ENCODE measurements at regions not wholly inside any gene's neighbourhood (a gene's known extent, or its start where the extent isn't known, plus 50 kb on each side); places are given as distances from the start of the nearest gene placed in this dataset.

GRCh38 chr6:80638213-80639055 lies 532.0 kb downstream of the BCKDHB start:
- TF ChIP-seq CTCF (IDR thresholded peaks at IDR 0.05; ENCODE audit: low read depth, low read length, missing input control) (no peak), REST (IDR thresholded peaks at IDR 0.05) (no peak)
